ENCODE measurements at regions not wholly inside any gene's neighbourhood (a gene's known extent, or its start where the extent isn't known, plus 50 kb on each side); places are given as distances from the start of the nearest gene placed in this dataset.

GRCh38 chr14:84688297-84689025 lies 841.5 kb upstream of the FLRT2 start:
- H3K4me2 ChIP-seq (ENCODE audit: low read length), result no peak overlapping the region
- no peak overlapping the region for H3K27ac ChIP-seq (ENCODE audit: low read length)
- no peak overlapping the region for H3K9ac ChIP-seq (ENCODE audit: low read length)
- no peak overlapping the region for H3K4me3 ChIP-seq (ENCODE audit: low read length)
- H3K36me3 ChIP-seq (ENCODE audit: insufficient read depth, low read length), result no peaks in the 10 kb centered on the region
- no peak overlapping the region for H2AFZ ChIP-seq (ENCODE audit: low read depth, low read length)
- no peaks in the 10 kb centered on the region for H3K27me3 ChIP-seq (ENCODE audit: insufficient read depth, low read depth, low read length)
- H3K9me3 ChIP-seq (ENCODE audit: low read length), result no peaks in the 10 kb centered on the region
- TF ChIP-seq TAF1 (IDR thresholded peaks at IDR 0.05; ENCODE audit: low read depth) (no peak), EP300 (conservative IDR thresholded peaks at IDR 0.05; ENCODE audit: poor library complexity, severe bottlenecking) (no peak), RAD21 (conservative IDR thresholded peaks at IDR 0.05) (no peak), CTCF (IDR thresholded peaks at IDR 0.05; ENCODE audit: poor library complexity, severe bottlenecking) (no peak), EZH2 (IDR thresholded peaks at IDR 0.05; ENCODE audit: borderline replicate concordance, insufficient read depth, low read length, poor library complexity, severe bottlenecking) (no peak), POLR2AphosphoS5 (IDR thresholded peaks at IDR 0.05) (no peak), MXI1 (conservative IDR thresholded peaks at IDR 0.05; ENCODE audit: poor library complexity, severe bottlenecking) (no peak), SMC3 (conservative IDR thresholded peaks at IDR 0.05; ENCODE audit: poor library complexity) (no peak), REST (IDR thresholded peaks at IDR 0.05; ENCODE audit: borderline replicate concordance) (no peak)
- no peaks in the 10 kb centered on the region for H3F3A ChIP-seq (ENCODE audit: insufficient read depth, low read length, poor library complexity, severe bottlenecking)
- H3K9me2 ChIP-seq (ENCODE audit: insufficient read depth, low read length), result no peaks in the 10 kb centered on the region
- H4K20me1 ChIP-seq (ENCODE audit: insufficient read depth), result no peaks in the 10 kb centered on the region
- no peaks in the 10 kb centered on the region for H3K79me2 ChIP-seq (replicated peaks; ENCODE audit: insufficient read depth, low read length)

- Histone ChIP-seq H3K79me2 (replicated peaks; ENCODE audit: insufficient read depth, low read length) (no peaks in the 10 kb centered on the region), H3K4me3 (ENCODE audit: low read length) (no peak overlapping the region), H3K9ac (ENCODE audit: low read length) (no peak overlapping the region), H3K27ac (ENCODE audit: low read length) (no peak overlapping the region), H3K9me3 (ENCODE audit: low read length) (no peaks in the 10 kb centered on the region), H3F3A (ENCODE audit: insufficient read depth, low read length, poor library complexity, severe bottlenecking) (no peaks in the 10 kb centered on the region), H3K4me2 (ENCODE audit: low read length) (no peak overlapping the region), H3K36me3 (ENCODE audit: insufficient read depth, low read length) (no peaks in the 10 kb centered on the region), H4K20me1 (ENCODE audit: insufficient read depth) (no peaks in the 10 kb centered on the region), H3K27me3 (ENCODE audit: insufficient read depth, low read depth, low read length) (no peaks in the 10 kb centered on the region), H2AFZ (ENCODE audit: low read depth, low read length) (no peak overlapping the region), H3K9me2 (ENCODE audit: insufficient read depth, low read length) (no peaks in the 10 kb centered on the region)
- TF ChIP-seq RAD21 (conservative IDR thresholded peaks at IDR 0.05) (no peak), MXI1 (conservative IDR thresholded peaks at IDR 0.05; ENCODE audit: poor library complexity, severe bottlenecking) (no peak), POLR2AphosphoS5 (IDR thresholded peaks at IDR 0.05) (no peak), EZH2 (IDR thresholded peaks at IDR 0.05; ENCODE audit: borderline replicate concordance, insufficient read depth, low read length, poor library complexity, severe bottlenecking) (no peak), TAF1 (IDR thresholded peaks at IDR 0.05; ENCODE audit: low read depth) (no peak), EP300 (conservative IDR thresholded peaks at IDR 0.05; ENCODE audit: poor library complexity, severe bottlenecking) (no peak), SMC3 (conservative IDR thresholded peaks at IDR 0.05; ENCODE audit: poor library complexity) (no peak), REST (IDR thresholded peaks at IDR 0.05; ENCODE audit: borderline replicate concordance) (no peak), CTCF (IDR thresholded peaks at IDR 0.05; ENCODE audit: poor library complexity, severe bottlenecking) (no peak)
Observed at GRCh38 chr14:84694161-84694560, 835.8 kb upstream of the FLRT2 start.
